Erythroblast (primary cell): ENCODE measurements at regions not wholly inside any gene's neighbourhood (a gene's known extent, or its start where the extent isn't known, plus 50 kb on each side); places are given as distances from the start of the nearest gene placed in this dataset.

Experiments
- GATA1 ChIP-seq: IDR thresholded peaks from 2 replicates; pipeline ENCODE4 v1.6.1; 2011; ENCODE audit warnings: low read depth, mild to moderate bottlenecking, control low read depth, low read length, moderate library complexity
- POLR2A ChIP-seq: IDR thresholded peaks from 2 replicates; pipeline ENCODE4 v1.6.1; 2011; ENCODE audit warnings: mild to moderate bottlenecking, low read length

- TF ChIP-seq POLR2A (no peak), GATA1 (no peak)
Observed at GRCh38 chr4:114488301-114488982, 110.2 kb upstream of the UGT8 start.
